GM12878 (cell line): ENCODE measurements at regions not wholly inside any gene's neighbourhood (a gene's known extent, or its start where the extent isn't known, plus 50 kb on each side); places are given as distances from the start of the nearest gene placed in this dataset.

ENCODE experiments used
- ATAC-seq: fragments of 200-7000 bp; cut with Tn5 transposase; 3 replicates; pipeline ENCODE4 v1.9.1; 2020; ENCODE audit warnings: mild to moderate bottlenecking, moderate library complexity
- BruUV-seq: library from RNA; stranded (reverse); fragments of 400-500 nt; replicated peaks from 2 replicates; lab custom pipeline; 2021; lab: Mats Ljungman, UMichigan
- CTCF ChIA-PET: fragments of 300-600 bp; sonication (Branson Sonifier 250); formaldehyde crosslinking; extraction: SDS; loops from one replicate; lab custom pipeline; 2021; ENCODE audit warnings: inconsistent platforms; lab: Yijun Ruan, JAX
- POLR2A ChIA-PET: fragments of 350-600 bp; formaldehyde crosslinking; extraction: SDS; loops from one replicate; lab custom pipeline; 2021; ENCODE audit warnings: inconsistent platforms; lab: Charles Lee
- RAD21 ChIA-PET: fragments of 300-600 bp; sonication (Branson Sonifier 250); formaldehyde crosslinking; loops from one replicate; lab custom pipeline; 2023; ENCODE audit warnings: antibody characterized with exemption; ENCODE audit not compliant: unreplicated experiment; lab: Charles Lee
- SMC1A ChIA-PET: fragments of 300-600 bp; sonication (Branson Sonifier 250); formaldehyde crosslinking; loops from one replicate; lab custom pipeline; 2023; ENCODE audit not compliant: unreplicated experiment, uncharacterized antibody; lab: Charles Lee
- DNase-seq: peaks from one replicate; pipeline ENCODE4 v3.0.0-alpha.2; 2011; ENCODE audit warnings: low read depth, low spot score
- FAIRE-seq: peaks from 3 replicates; lab custom pipeline; 2011; peaks lifted over from hg19 to GRCh38; lab: Jason Lieb, UNC
- H2AFZ ChIP-seq: 2 replicates; pipeline ENCODE4 v1.6.0; 2011; ENCODE audit warnings: low read depth, low read length, control low read depth; ENCODE audit not compliant: control insufficient read depth
- H3K27ac ChIP-seq: 2 replicates; pipeline ENCODE4 v1.5.1; 2011; ENCODE audit warnings: control low read depth; ENCODE audit not compliant: control insufficient read depth, insufficient read depth
- H3K27me3 ChIP-seq, 2 experiments: replicated peaks in 1 of 2; 2 replicates each; pipeline versions ENCODE4 v1.6.0 to v1.6.1; 2011; ENCODE audit warnings: low read length in 1 of 2; ENCODE audit not compliant: control insufficient read depth in 2 of 2, insufficient read depth in 2 of 2
- H3K36me3 ChIP-seq, 2 experiments: 2 replicates each; pipeline ENCODE4 v1.5.1; 2011; ENCODE audit warnings: low read length in 1 of 2; ENCODE audit not compliant: control insufficient read depth in 2 of 2, insufficient read depth in 2 of 2
- H3K4me1 ChIP-seq: 2 replicates; pipeline ENCODE4 v1.6.1; 2011; ENCODE audit warnings: mild to moderate bottlenecking, low read length, moderate library complexity, mixed read lengths; ENCODE audit not compliant: control insufficient read depth, insufficient read depth
- H3K4me2 ChIP-seq: 2 replicates; pipeline ENCODE4 v1.6.0; 2011; ENCODE audit warnings: control low read depth; ENCODE audit not compliant: control insufficient read depth, insufficient read depth
- H3K4me3 ChIP-seq: fragments of 200-600 bp; sonication (generic); 2 replicates; pipeline ENCODE4 v1.5.1; 2016
- H3K79me2 ChIP-seq: 2 replicates; pipeline ENCODE4 v1.6.0; 2011; ENCODE audit warnings: low read length; ENCODE audit not compliant: control insufficient read depth, insufficient read depth
- H3K9ac ChIP-seq: 2 replicates; pipeline ENCODE4 v1.8.0; 2011; ENCODE audit warnings: low read length, control low read depth, mixed read lengths; ENCODE audit not compliant: control insufficient read depth, insufficient read depth
- H3K9me3 ChIP-seq: replicated peaks from 3 replicates; pipeline ENCODE4 v1.5.1; 2011; ENCODE audit warnings: mild to moderate bottlenecking, low read length; ENCODE audit not compliant: control insufficient read depth, insufficient read depth
- H4K20me1 ChIP-seq: 2 replicates; pipeline ENCODE4 v1.6.0; 2011; ENCODE audit not compliant: control insufficient read depth, insufficient read depth
- CBX5 ChIP-seq: sonication (generic); IDR thresholded peaks from 2 replicates; pipeline ENCODE4 v1.6.1; 2016; ENCODE audit warnings: low read depth, moderate library complexity, mild to moderate bottlenecking, inconsistent platforms
- CHD4 ChIP-seq: fragments of 200-600 bp; sonication (generic); IDR thresholded peaks from 2 replicates; pipeline ENCODE4 v1.6.1; 2016; ENCODE audit warnings: mild to moderate bottlenecking
- HDAC6 ChIP-seq: fragments of 200-600 bp; sonication (generic); IDR thresholded peaks from one replicate; pipeline ENCODE4 v1.8.0; 2017; ENCODE audit warnings: antibody characterized with exemption; ENCODE audit not compliant: unreplicated experiment
- LARP7 ChIP-seq: fragments of 450-650 bp; IDR thresholded peaks from 2 replicates; pipeline ENCODE4 v1.6.1; 2017; ENCODE audit warnings: mild to moderate bottlenecking
- PML ChIP-seq: IDR thresholded peaks from 2 replicates; pipeline ENCODE4 v1.6.1; 2012; ENCODE audit warnings: low read length, inconsistent platforms
- POLR2AphosphoS5 ChIP-seq: IDR thresholded peaks from 2 replicates; pipeline ENCODE4 v1.6.1; 2011; ENCODE audit warnings: mild to moderate bottlenecking, low read length, inconsistent platforms
- RB1 ChIP-seq: fragments of 450-650 bp; formaldehyde crosslinking; IDR thresholded peaks from 2 replicates; pipeline ENCODE4 v1.6.1; 2017; ENCODE audit warnings: mild to moderate bottlenecking, borderline replicate concordance
- RBBP5 ChIP-seq: fragments of 200-600 bp; sonication (generic); conservative IDR thresholded peaks from 2 replicates; pipeline ENCODE4 v1.6.1; 2016
- RCOR1 ChIP-seq: conservative IDR thresholded peaks from 2 replicates; pipeline ENCODE4 v1.6.1; 2012; ENCODE audit warnings: low read depth, low read length, improper control_type of control experiment
- TCF12 ChIP-seq: IDR thresholded peaks from 2 replicates; pipeline ENCODE4 v1.6.1; 2011; ENCODE audit warnings: low read depth, mild to moderate bottlenecking, low read length
- TCF3 ChIP-seq: IDR thresholded peaks from 2 replicates; pipeline ENCODE4 v1.6.1; 2012; ENCODE audit warnings: low read depth, mild to moderate bottlenecking, low read length, borderline replicate concordance; ENCODE audit not compliant: insufficient read depth
- ZSCAN29 ChIP-seq: fragments of 450-650 bp; IDR thresholded peaks from 2 replicates; pipeline ENCODE4 v1.6.1; 2017; ENCODE audit warnings: mild to moderate bottlenecking, moderate library complexity
- WGBS: methylation state at CpG from one replicate; pipeline ENCODE4 v1.1.6; 2016; ENCODE audit warnings: low lambda C conversion rate; ENCODE audit not compliant: insufficient replicate concordance, insufficient coverage; ENCODE audit errors: missing lambda C conversion rate; 5-methylcytosine and 5-hydroxymethylcytosine counted together
- in situ Hi-C: fragments of 300-500 bp; cut with MboI; formaldehyde crosslinking; loops from 9 replicates; pipeline ENCODE4 v1.14.3; 2018; ENCODE audit warnings: mixed read lengths
- intact Hi-C: fragments of 100-400 bp; cut with micrococcal nuclease; formaldehyde crosslinking; loops from one replicate; pipeline ENCODE4 v1.14.2; 2022; ENCODE audit not compliant: unreplicated experiment
- TF ChIP-seq, protein P1 (sequence below): fragments of 450-650 bp; IDR thresholded peaks from 2 replicates; pipeline ENCODE4 v1.6.1; 2016; ENCODE audit warnings: mild to moderate bottlenecking
- TF ChIP-seq, protein P2 (sequence below): fragments of 450-650 bp; formaldehyde crosslinking; IDR thresholded peaks from 2 replicates; pipeline ENCODE4 v1.5.0; 2022; ENCODE audit warnings: mild to moderate bottlenecking, missing genetic modification characterization
- TF ChIP-seq, protein P3 (sequence below): fragments of 450-650 bp; IDR thresholded peaks from 2 replicates; pipeline ENCODE4 v1.6.1; 2017; ENCODE audit warnings: low read depth, mild to moderate bottlenecking, moderate library complexity
- TF ChIP-seq, protein P4 (sequence below): IDR thresholded peaks from 2 replicates; pipeline ENCODE4 v1.6.1; 2012; ENCODE audit warnings: mild to moderate bottlenecking, low read depth, low read length

GRCh38 chr4:35883108-35883507 is 361.2 kb downstream of the ARAP2 start:
- Histone ChIP-seq H3K27ac (no peak overlapping the region), H2AFZ (no peak overlapping the region), H3K36me3 (no peaks in the 10 kb centered on the region), H3K4me3 (no peak overlapping the region), H3K9ac (no peak overlapping the region), H3K4me2 (no peak overlapping the region), H3K4me1 (no peaks in the 10 kb centered on the region), H4K20me1 (no peaks in the 10 kb centered on the region), H3K79me2 (no peaks in the 10 kb centered on the region), H3K27me3 (no peaks in the 10 kb centered on the region), H3K9me3 (no peaks in the 10 kb centered on the region)
- in situ Hi-C loops: no loop called here
- TF ChIP-seq RB1 (no peak), ZSCAN29 (no peak), CHD4 (no peak), RCOR1 (no peak), LARP7 (no peak), TCF12 (no peak), PML (no peak), CBX5 (no peak), POLR2AphosphoS5 (no peak), HDAC6 (no peak), RBBP5 (no peak), TCF3 (no peak)
- TF ChIP-seq, protein P1, sequence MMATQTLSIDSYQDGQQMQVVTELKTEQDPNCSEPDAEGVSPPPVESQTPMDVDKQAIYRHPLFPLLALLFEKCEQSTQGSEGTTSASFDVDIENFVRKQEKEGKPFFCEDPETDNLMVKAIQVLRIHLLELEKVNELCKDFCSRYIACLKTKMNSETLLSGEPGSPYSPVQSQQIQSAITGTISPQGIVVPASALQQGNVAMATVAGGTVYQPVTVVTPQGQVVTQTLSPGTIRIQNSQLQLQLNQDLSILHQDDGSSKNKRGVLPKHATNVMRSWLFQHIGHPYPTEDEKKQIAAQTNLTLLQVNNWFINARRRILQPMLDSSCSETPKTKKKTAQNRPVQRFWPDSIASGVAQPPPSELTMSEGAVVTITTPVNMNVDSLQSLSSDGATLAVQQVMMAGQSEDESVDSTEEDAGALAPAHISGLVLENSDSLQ: no peak
- TF ChIP-seq, protein P2, sequence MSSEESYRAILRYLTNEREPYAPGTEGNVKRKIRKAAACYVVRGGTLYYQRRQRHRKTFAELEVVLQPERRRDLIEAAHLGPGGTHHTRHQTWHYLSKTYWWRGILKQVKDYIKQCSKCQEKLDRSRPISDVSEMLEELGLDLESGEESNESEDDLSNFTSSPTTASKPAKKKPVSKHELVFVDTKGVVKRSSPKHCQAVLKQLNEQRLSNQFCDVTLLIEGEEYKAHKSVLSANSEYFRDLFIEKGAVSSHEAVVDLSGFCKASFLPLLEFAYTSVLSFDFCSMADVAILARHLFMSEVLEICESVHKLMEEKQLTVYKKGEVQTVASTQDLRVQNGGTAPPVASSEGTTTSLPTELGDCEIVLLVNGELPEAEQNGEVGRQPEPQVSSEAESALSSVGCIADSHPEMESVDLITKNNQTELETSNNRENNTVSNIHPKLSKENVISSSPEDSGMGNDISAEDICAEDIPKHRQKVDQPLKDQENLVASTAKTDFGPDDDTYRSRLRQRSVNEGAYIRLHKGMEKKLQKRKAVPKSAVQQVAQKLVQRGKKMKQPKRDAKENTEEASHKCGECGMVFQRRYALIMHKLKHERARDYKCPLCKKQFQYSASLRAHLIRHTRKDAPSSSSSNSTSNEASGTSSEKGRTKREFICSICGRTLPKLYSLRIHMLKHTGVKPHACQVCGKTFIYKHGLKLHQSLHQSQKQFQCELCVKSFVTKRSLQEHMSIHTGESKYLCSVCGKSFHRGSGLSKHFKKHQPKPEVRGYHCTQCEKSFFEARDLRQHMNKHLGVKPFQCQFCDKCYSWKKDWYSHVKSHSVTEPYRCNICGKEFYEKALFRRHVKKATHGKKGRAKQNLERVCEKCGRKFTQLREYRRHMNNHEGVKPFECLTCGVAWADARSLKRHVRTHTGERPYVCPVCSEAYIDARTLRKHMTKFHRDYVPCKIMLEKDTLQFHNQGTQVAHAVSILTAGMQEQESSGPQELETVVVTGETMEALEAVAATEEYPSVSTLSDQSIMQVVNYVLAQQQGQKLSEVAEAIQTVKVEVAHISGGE: no peak
- TF ChIP-seq, protein P3, sequence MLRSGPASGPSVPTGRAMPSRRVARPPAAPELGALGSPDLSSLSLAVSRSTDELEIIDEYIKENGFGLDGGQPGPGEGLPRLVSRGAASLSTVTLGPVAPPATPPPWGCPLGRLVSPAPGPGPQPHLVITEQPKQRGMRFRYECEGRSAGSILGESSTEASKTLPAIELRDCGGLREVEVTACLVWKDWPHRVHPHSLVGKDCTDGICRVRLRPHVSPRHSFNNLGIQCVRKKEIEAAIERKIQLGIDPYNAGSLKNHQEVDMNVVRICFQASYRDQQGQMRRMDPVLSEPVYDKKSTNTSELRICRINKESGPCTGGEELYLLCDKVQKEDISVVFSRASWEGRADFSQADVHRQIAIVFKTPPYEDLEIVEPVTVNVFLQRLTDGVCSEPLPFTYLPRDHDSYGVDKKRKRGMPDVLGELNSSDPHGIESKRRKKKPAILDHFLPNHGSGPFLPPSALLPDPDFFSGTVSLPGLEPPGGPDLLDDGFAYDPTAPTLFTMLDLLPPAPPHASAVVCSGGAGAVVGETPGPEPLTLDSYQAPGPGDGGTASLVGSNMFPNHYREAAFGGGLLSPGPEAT: no peak
- TF ChIP-seq, protein P4, sequence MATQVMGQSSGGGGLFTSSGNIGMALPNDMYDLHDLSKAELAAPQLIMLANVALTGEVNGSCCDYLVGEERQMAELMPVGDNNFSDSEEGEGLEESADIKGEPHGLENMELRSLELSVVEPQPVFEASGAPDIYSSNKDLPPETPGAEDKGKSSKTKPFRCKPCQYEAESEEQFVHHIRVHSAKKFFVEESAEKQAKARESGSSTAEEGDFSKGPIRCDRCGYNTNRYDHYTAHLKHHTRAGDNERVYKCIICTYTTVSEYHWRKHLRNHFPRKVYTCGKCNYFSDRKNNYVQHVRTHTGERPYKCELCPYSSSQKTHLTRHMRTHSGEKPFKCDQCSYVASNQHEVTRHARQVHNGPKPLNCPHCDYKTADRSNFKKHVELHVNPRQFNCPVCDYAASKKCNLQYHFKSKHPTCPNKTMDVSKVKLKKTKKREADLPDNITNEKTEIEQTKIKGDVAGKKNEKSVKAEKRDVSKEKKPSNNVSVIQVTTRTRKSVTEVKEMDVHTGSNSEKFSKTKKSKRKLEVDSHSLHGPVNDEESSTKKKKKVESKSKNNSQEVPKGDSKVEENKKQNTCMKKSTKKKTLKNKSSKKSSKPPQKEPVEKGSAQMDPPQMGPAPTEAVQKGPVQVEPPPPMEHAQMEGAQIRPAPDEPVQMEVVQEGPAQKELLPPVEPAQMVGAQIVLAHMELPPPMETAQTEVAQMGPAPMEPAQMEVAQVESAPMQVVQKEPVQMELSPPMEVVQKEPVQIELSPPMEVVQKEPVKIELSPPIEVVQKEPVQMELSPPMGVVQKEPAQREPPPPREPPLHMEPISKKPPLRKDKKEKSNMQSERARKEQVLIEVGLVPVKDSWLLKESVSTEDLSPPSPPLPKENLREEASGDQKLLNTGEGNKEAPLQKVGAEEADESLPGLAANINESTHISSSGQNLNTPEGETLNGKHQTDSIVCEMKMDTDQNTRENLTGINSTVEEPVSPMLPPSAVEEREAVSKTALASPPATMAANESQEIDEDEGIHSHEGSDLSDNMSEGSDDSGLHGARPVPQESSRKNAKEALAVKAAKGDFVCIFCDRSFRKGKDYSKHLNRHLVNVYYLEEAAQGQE: no peak
- CTCF ChIA-PET: interaction anchor here (0.7 to 1.1 kb wide), 2 partner anchors 10 to 269 kb away, joined by 3 to 4 read pairs; no protein-coding TSS in a partner anchor
- RAD21 ChIA-PET: interaction anchor here (1.2 kb wide), 1 partner anchor 10 kb away, joined by 3 read pairs; no protein-coding TSS in a partner anchor
- no peak for DNase-seq
- peak; percentile 61 for ATAC-seq
- BruUV-seq: no TSS peak
- intact Hi-C loops: no loop called here
- WGBS: 0% methylated on average over 1 of the region's 1 CpG
- POLR2A ChIA-PET: interaction anchor here (0.7 kb wide), 1 partner anchor 56 kb away, joined by 3 read pairs; no protein-coding TSS in a partner anchor
- SMC1A ChIA-PET: interaction anchor here (0.6 to 1.1 kb wide), 4 partner anchors 30 to 362 kb away, joined by 3 read pairs; no protein-coding TSS in a partner anchor
- FAIRE-seq: no peak
